ENCODE measurements at regions not wholly inside any gene's neighbourhood (a gene's known extent, or its start where the extent isn't known, plus 50 kb on each side); places are given as distances from the start of the nearest gene placed in this dataset.

GRCh38 chr1:198374288-198374687, 166.2 kb downstream of the ATP6V1G3 start:
- TF ChIP-seq CTCF (IDR thresholded peaks at IDR 0.05) (no peak), POLR2A (IDR thresholded peaks at IDR 0.05; ENCODE audit: low read depth) (no peak), POLR2AphosphoS5 (IDR thresholded peaks at IDR 0.05) (no peak), EP300 (IDR thresholded peaks at IDR 0.05) (no peak)

Data from esophagus muscularis mucosa (tissue), 4 donors.